Loucy (cell line): ENCODE measurements at regions not wholly inside any gene's neighbourhood (a gene's known extent, or its start where the extent isn't known, plus 50 kb on each side); places are given as distances from the start of the nearest gene placed in this dataset.

Experiments
- H2AFZ ChIP-seq: fragments of 200-600 bp; sonication (generic); 2 replicates; pipeline ENCODE4 v1.6.0; 2016; ENCODE audit warnings: antibody characterized with exemption, mild to moderate bottlenecking, low read length, moderate library complexity
- H3F3A ChIP-seq: fragments of 200-600 bp; 2 replicates; pipeline ENCODE4 v1.6.0; 2016; ENCODE audit warnings: antibody characterized with exemption, low read depth, mild to moderate bottlenecking
- H3K27me3 ChIP-seq: fragments of 200-600 bp; sonication (generic); 2 replicates; pipeline ENCODE4 v1.6.1; 2014; ENCODE audit warnings: low read length, mild to moderate bottlenecking; ENCODE audit not compliant: insufficient read depth, poor library complexity, severe bottlenecking
- H3K36me3 ChIP-seq: fragments of 200-600 bp; sonication (generic); 2 replicates; pipeline ENCODE4 v1.6.1; 2016; ENCODE audit warnings: low read length; ENCODE audit not compliant: insufficient read depth
- H3K4me1 ChIP-seq: fragments of 200-600 bp; sonication (generic); 2 replicates; pipeline ENCODE4 v1.5.1; 2014; ENCODE audit warnings: low read length, mild to moderate bottlenecking; ENCODE audit not compliant: insufficient read depth, poor library complexity, severe bottlenecking
- H3K4me2 ChIP-seq: fragments of 200-600 bp; sonication (generic); 2 replicates; pipeline ENCODE4 v1.6.0; 2014; ENCODE audit warnings: antibody characterized with exemption, low read length, low read depth, mild to moderate bottlenecking; ENCODE audit not compliant: poor library complexity, severe bottlenecking
- H3K4me3 ChIP-seq: fragments of 200-600 bp; sonication (generic); 2 replicates; pipeline ENCODE4 v1.5.1; 2014; ENCODE audit warnings: low read length, mild to moderate bottlenecking, mixed read lengths; ENCODE audit not compliant: poor library complexity, severe bottlenecking
- H3K79me2 ChIP-seq: fragments of 200-600 bp; sonication (generic); 2 replicates; pipeline ENCODE4 v1.6.1; 2014; ENCODE audit warnings: low read length; ENCODE audit not compliant: insufficient read depth
- H3K9ac ChIP-seq: fragments of 200-600 bp; sonication (generic); 2 replicates; pipeline ENCODE4 v1.6.0; 2014; ENCODE audit warnings: mild to moderate bottlenecking, low read depth, low read length, moderate library complexity; ENCODE audit not compliant: poor library complexity, severe bottlenecking
- H3K9me2 ChIP-seq: fragments of 200-600 bp; sonication (generic); replicated peaks from 2 replicates; pipeline ENCODE4 v1.6.1; 2016; ENCODE audit warnings: low read depth, low read length, mixed read lengths
- H3K9me3 ChIP-seq: fragments of 200-600 bp; sonication (generic); 2 replicates; pipeline ENCODE4 v1.6.1; 2014; ENCODE audit warnings: mild to moderate bottlenecking, antibody characterized with exemption, low read length, low read depth; ENCODE audit not compliant: insufficient read depth
- H4K20me1 ChIP-seq: fragments of 200-600 bp; sonication (generic); 2 replicates; pipeline ENCODE4 v1.6.0; 2014; ENCODE audit warnings: antibody characterized with exemption, low read length, mild to moderate bottlenecking; ENCODE audit not compliant: insufficient read depth, poor library complexity, severe bottlenecking
- CTCF ChIP-seq: fragments of 200-600 bp; sonication (generic); conservative IDR thresholded peaks from 2 replicates; pipeline ENCODE4 v1.5.1; 2014; ENCODE audit warnings: mild to moderate bottlenecking, antibody characterized with exemption, low read length
- EZH2phosphoT487 ChIP-seq: fragments of 200-600 bp; IDR thresholded peaks from 2 replicates; pipeline ENCODE4 v1.6.1; 2018; ENCODE audit warnings: antibody characterized with exemption, mild to moderate bottlenecking, moderate library complexity, borderline replicate concordance

- Histone ChIP-seq H2AFZ (no peak overlapping the region), H3K4me3 (no peak overlapping the region), H3K27me3 (no peaks in the 10 kb centered on the region), H3K4me1 (no peaks in the 10 kb centered on the region), H3K36me3 (no peaks in the 10 kb centered on the region), H3K9me2 (no peaks in the 10 kb centered on the region), H4K20me1 (no peaks in the 10 kb centered on the region), H3K79me2 (no peaks in the 10 kb centered on the region), H3K9me3 (no peaks in the 10 kb centered on the region), H3K4me2 (no peak overlapping the region), H3K9ac (no peak overlapping the region), H3F3A (no peaks in the 10 kb centered on the region)
- TF ChIP-seq EZH2phosphoT487, result no peak
- no peak for TF ChIP-seq CTCF
Measured at GRCh38 chr9:19640014-19640413, 148.8 kb downstream of the SLC24A2 start.

GRCh38 chr9:19637084-19637483, 151.8 kb downstream of the SLC24A2 start:
- H3K4me2 ChIP-seq, result no peak overlapping the region
- H3K9me2 ChIP-seq, result no peaks in the 10 kb centered on the region
- no peak for TF ChIP-seq CTCF
- TF ChIP-seq EZH2phosphoT487, result no peak
- H3K9ac ChIP-seq, result no peak overlapping the region
- no peaks in the 10 kb centered on the region for H3K79me2 ChIP-seq
- no peak overlapping the region for H3K4me3 ChIP-seq
- H3K27me3 ChIP-seq, result no peaks in the 10 kb centered on the region
- no peaks in the 10 kb centered on the region for H3K9me3 ChIP-seq
- H3K36me3 ChIP-seq, result no peaks in the 10 kb centered on the region
- no peak overlapping the region for H2AFZ ChIP-seq
- no peaks in the 10 kb centered on the region for H3F3A ChIP-seq
- no peaks in the 10 kb centered on the region for H3K4me1 ChIP-seq
- H4K20me1 ChIP-seq, result no peaks in the 10 kb centered on the region

- H3K9ac ChIP-seq, result no peak overlapping the region
- no peaks in the 10 kb centered on the region for H3K36me3 ChIP-seq
- H2AFZ ChIP-seq, result no peak overlapping the region
- H3K4me3 ChIP-seq, result no peak overlapping the region
- H3F3A ChIP-seq, result no peaks in the 10 kb centered on the region
- H4K20me1 ChIP-seq, result no peaks in the 10 kb centered on the region
- TF ChIP-seq CTCF (no peak), EZH2phosphoT487 (no peak)
- no peaks in the 10 kb centered on the region for H3K9me3 ChIP-seq
- H3K4me2 ChIP-seq, result no peak overlapping the region
- H3K27me3 ChIP-seq, result no peaks in the 10 kb centered on the region
- H3K9me2 ChIP-seq, result no peaks in the 10 kb centered on the region
- H3K79me2 ChIP-seq, result no peaks in the 10 kb centered on the region
- H3K4me1 ChIP-seq, result no peaks in the 10 kb centered on the region
Measured at GRCh38 chr9:19634881-19635280, 154.0 kb downstream of the SLC24A2 start.
